Endothelial cell (in vitro differentiated cells): ENCODE measurements at regions not wholly inside any gene's neighbourhood (a gene's known extent, or its start where the extent isn't known, plus 50 kb on each side); places are given as distances from the start of the nearest gene placed in this dataset.

ENCODE experiments used
- DNase-seq: peaks from one replicate; pipeline ENCODE4 v3.0.0; 2021; ENCODE audit warnings: low spot score
- H3K27ac Mint-ChIP-seq: one replicate; pipeline ENCODE4 v1.8.0; 2021; ENCODE audit warnings: mixed read lengths, inconsistent platforms; ENCODE audit not compliant: unreplicated experiment
- H3K27me3 Mint-ChIP-seq: one replicate; pipeline ENCODE4 v1.8.0; 2021; ENCODE audit warnings: mild to moderate bottlenecking, moderate library complexity, mixed read lengths, inconsistent platforms; ENCODE audit not compliant: unreplicated experiment
- H3K36me3 Mint-ChIP-seq: one replicate; pipeline ENCODE4 v1.8.0; 2021; ENCODE audit warnings: mild to moderate bottlenecking, low read depth, mixed read lengths, inconsistent platforms; ENCODE audit not compliant: unreplicated experiment
- H3K4me1 Mint-ChIP-seq: one replicate; pipeline ENCODE4 v1.8.0; 2021; ENCODE audit warnings: mild to moderate bottlenecking, mixed read lengths, inconsistent platforms; ENCODE audit not compliant: unreplicated experiment
- H3K4me3 Mint-ChIP-seq: one replicate; pipeline ENCODE4 v1.8.0; 2021; ENCODE audit warnings: mild to moderate bottlenecking, mixed read lengths, inconsistent platforms; ENCODE audit not compliant: unreplicated experiment
- H3K9me3 Mint-ChIP-seq: one replicate; pipeline ENCODE4 v1.8.0; 2021; ENCODE audit warnings: mixed read lengths, inconsistent platforms; ENCODE audit not compliant: unreplicated experiment
- CTCF ChIP-seq: fragments of 200-600 bp; sonication (generic); IDR thresholded peaks from one replicate; pipeline ENCODE4 v1.5.0; 2021; ENCODE audit warnings: antibody characterized with exemption; ENCODE audit not compliant: unreplicated experiment

- H3K27me3 Mint-ChIP-seq = peaks cover 1% of the 10 kb centered on the region
- H3K36me3 Mint-ChIP-seq = no peaks in the 10 kb centered on the region
- H3K9me3 Mint-ChIP-seq = no peaks in the 10 kb centered on the region
- no peak for DNase-seq
- H3K27ac Mint-ChIP-seq = no peak overlapping the region
- no peak overlapping the region for H3K4me3 Mint-ChIP-seq
- TF ChIP-seq CTCF = no peak
- H3K4me1 Mint-ChIP-seq = peaks cover 5% of the 10 kb centered on the region
Observed at GRCh38 chr3:35505772-35506171, 133.6 kb upstream of the ARPP21 start.

- no peak overlapping the region for H3K4me3 Mint-ChIP-seq
- H3K27ac Mint-ChIP-seq = no peak overlapping the region
- no peaks in the 10 kb centered on the region for H3K4me1 Mint-ChIP-seq
- H3K9me3 Mint-ChIP-seq = no peaks in the 10 kb centered on the region
- no peaks in the 10 kb centered on the region for H3K27me3 Mint-ChIP-seq
- no peak for DNase-seq
- TF ChIP-seq CTCF = no peak
- H3K36me3 Mint-ChIP-seq = no peaks in the 10 kb centered on the region
Observed at GRCh38 chr3:35519936-35520335, 119.4 kb upstream of the ARPP21 start.

DNA sequence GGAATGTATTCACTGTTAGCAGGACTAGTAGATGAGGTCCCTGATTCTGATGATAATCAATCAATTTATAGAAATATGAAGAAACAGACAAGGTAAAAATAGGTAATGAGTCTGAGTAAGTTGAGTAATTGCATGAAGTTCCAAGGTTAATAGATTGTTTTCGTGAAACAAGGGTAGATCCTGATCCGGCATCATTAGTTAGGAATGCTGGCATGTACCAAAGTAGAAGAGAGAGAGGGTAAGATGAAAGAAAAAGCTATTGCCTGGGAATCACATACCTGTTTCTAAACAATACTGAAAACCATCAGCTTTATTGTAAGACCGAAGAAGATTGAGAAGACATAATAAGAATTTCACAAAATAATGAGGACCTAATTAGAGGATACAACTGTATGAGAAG lies 118.1 kb upstream of the ARPP21 start:
- H3K27me3 Mint-ChIP-seq = no peaks in the 10 kb centered on the region
- no peak overlapping the region for H3K27ac Mint-ChIP-seq
- TF ChIP-seq CTCF = no peak
- H3K36me3 Mint-ChIP-seq = no peaks in the 10 kb centered on the region
- no peaks in the 10 kb centered on the region for H3K9me3 Mint-ChIP-seq
- no peaks in the 10 kb centered on the region for H3K4me1 Mint-ChIP-seq
- DNase-seq = no peak
- no peak overlapping the region for H3K4me3 Mint-ChIP-seq

- no peaks in the 10 kb centered on the region for H3K27me3 Mint-ChIP-seq
- no peak overlapping the region for H3K4me3 Mint-ChIP-seq
- no peaks in the 10 kb centered on the region for H3K9me3 Mint-ChIP-seq
- no peak overlapping the region for H3K27ac Mint-ChIP-seq
- TF ChIP-seq CTCF = no peak
- DNase-seq = no peak
- no peaks in the 10 kb centered on the region for H3K4me1 Mint-ChIP-seq
- no peaks in the 10 kb centered on the region for H3K36me3 Mint-ChIP-seq
Observed at GRCh38 chr3:35522450-35522849, 116.9 kb upstream of the ARPP21 start.

DNA sequence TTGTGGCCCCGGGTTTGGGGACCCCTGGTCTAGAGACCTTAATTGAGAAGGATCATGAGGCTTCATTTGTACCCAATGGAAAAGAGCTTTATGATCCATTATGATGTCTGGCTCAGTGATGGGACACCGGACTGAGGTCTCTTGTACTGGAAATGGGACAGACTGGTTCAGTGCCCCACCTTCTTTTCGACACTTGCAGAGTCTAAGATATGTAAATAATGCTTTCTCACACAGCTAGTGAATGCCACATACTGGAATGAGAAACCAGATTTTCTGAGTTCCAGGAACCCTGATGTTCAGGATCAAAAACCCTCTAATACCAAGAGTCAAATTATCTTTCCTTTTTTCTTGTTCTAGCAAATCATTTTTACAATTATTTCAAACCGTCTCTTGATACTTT lies 116.3 kb upstream of the ARPP21 start:
- no peak for TF ChIP-seq CTCF

More for the DNA sequence above, 116.3 kb upstream of the ARPP21 start:
- Mint-ChIP-seq H3K4me3 (no peak overlapping the region), H3K9me3 (no peaks in the 10 kb centered on the region), H3K4me1 (no peaks in the 10 kb centered on the region), H3K36me3 (no peaks in the 10 kb centered on the region), H3K27me3 (no peaks in the 10 kb centered on the region), H3K27ac (no peak overlapping the region)
- DNase-seq = no peak
